B cell (primary cell): ENCODE measurements at regions not wholly inside any gene's neighbourhood (a gene's known extent, or its start where the extent isn't known, plus 50 kb on each side); places are given as distances from the start of the nearest gene placed in this dataset.
"Not testable (repeated sequence)": the region's sequence is repeated elsewhere in the genome, so short reads cannot be mapped to it uniquely, and the experiment has no call there.

Source experiments
- ATAC-seq: fragments of 200-7000 bp; cut with Tn5 transposase; one replicate; pipeline ENCODE4 v1.10.0; 2021; ENCODE audit warnings: low read depth, mild to moderate bottlenecking, moderate number of reproducible peaks, moderate library complexity
- CTCF ChIA-PET: fragments of 350-600 bp; sonication (Branson Sonifier 250); formaldehyde crosslinking; loops from one replicate; lab custom pipeline; 2021; ENCODE audit warnings: antibody characterized with exemption, inconsistent platforms; lab: Charles Lee
- POLR2A ChIA-PET: fragments of 350-600 bp; sonication (Branson Sonifier 250); formaldehyde crosslinking; loops from one replicate; lab custom pipeline; 2021; ENCODE audit warnings: antibody characterized with exemption; lab: Charles Lee
- DNase-seq: peaks from one replicate; pipeline ENCODE4 v3.0.0; 2013
- H2AFZ ChIP-seq: 2 replicates; pipeline ENCODE4 v1.6.1; 2012; ENCODE audit warnings: mild to moderate bottlenecking, low read depth, low read length; ENCODE audit not compliant: insufficient read depth, poor library complexity, severe bottlenecking
- H3K27ac ChIP-seq, 2 donors: 1 replicate in 1 of 2; 2 replicates in 1 of 2; pipeline ENCODE4 v1.5.1; 2012 to 2013; ENCODE audit warnings: low read length in 2 of 2, mild to moderate bottlenecking in 2 of 2, moderate library complexity in 1 of 2
- H3K27me3 ChIP-seq, 4 experiments: fragments of 200-600 bp in 1 of 4; sonication (generic) in 1 of 4; replicated peaks in 1 of 4; 1 replicate in 2 of 4; 2 replicates in 2 of 4; pipeline versions ENCODE4 v1.6.1 to v1.7.0; 2013 to 2016; ENCODE audit warnings: low read length in 3 of 4, mild to moderate bottlenecking in 2 of 4, mixed read lengths in 1 of 4, moderate library complexity in 1 of 4; ENCODE audit not compliant: insufficient read depth in 4 of 4, control insufficient read depth in 3 of 4; ENCODE audit errors: control extremely low read depth in 1 of 4
- H3K36me3 ChIP-seq, 2 experiments: replicated peaks in 1 of 2; 1 replicate in 1 of 2; 2 replicates in 1 of 2; pipeline versions ENCODE4 v1.6.1 to v1.7.1; 2013; ENCODE audit warnings: low read length in 1 of 2; ENCODE audit not compliant: insufficient read depth in 2 of 2, control insufficient read depth in 1 of 2; ENCODE audit errors: control extremely low read depth in 1 of 2, extremely low read depth in 1 of 2
- H3K4me1 ChIP-seq, 2 donors: fragments of 200-600 bp in 1 of 2; sonication (generic) in 1 of 2; 1 replicate in 1 of 2; 2 replicates in 1 of 2; pipeline versions ENCODE4 v1.5.1 to v1.6.1; 2013 to 2017; ENCODE audit warnings: low read length in 2 of 2; ENCODE audit not compliant: control insufficient read depth in 2 of 2, insufficient read depth in 2 of 2
- H3K4me2 ChIP-seq: replicated peaks from 2 replicates; pipeline ENCODE3; 2012; ENCODE audit warnings: mild to moderate bottlenecking, low read depth, low read length; ENCODE audit not compliant: poor library complexity, severe bottlenecking
- H3K4me3 ChIP-seq, 5 experiments: fragments of 200-600 bp in 1 of 5; sonication (generic) in 1 of 5; 1 replicate in 3 of 5; 2 replicates in 2 of 5; pipeline versions ENCODE4 v1.5.1 to v1.7.0; 2011 to 2016; ENCODE audit warnings: low read length in 4 of 5, mild to moderate bottlenecking in 4 of 5, low read depth in 2 of 5, control low read depth in 1 of 5, moderate library complexity in 1 of 5; ENCODE audit not compliant: insufficient read depth in 1 of 5; ENCODE audit errors: control extremely low read depth in 1 of 5, extremely low read depth in 1 of 5
- H3K79me2 ChIP-seq: fragments of 200-600 bp; sonication (generic); one replicate; pipeline ENCODE4 v1.6.0; 2016; ENCODE audit warnings: low read length; ENCODE audit not compliant: control insufficient read depth, insufficient read depth
- H3K9ac ChIP-seq: fragments of 200-600 bp; sonication (generic); 2 replicates; pipeline ENCODE4 v1.6.1; 2017; ENCODE audit warnings: mild to moderate bottlenecking, low read length, moderate library complexity
- H3K9me3 ChIP-seq, 3 donors: one replicate each; pipeline versions ENCODE4 v1.6.1 to v1.7.1; 2013; ENCODE audit warnings: low read length in 2 of 3; ENCODE audit not compliant: control insufficient read depth in 2 of 3, insufficient read depth in 1 of 3; ENCODE audit errors: control extremely low read depth in 1 of 3
- H4K20me1 ChIP-seq: 2 replicates; pipeline ENCODE4 v1.6.0; 2012; ENCODE audit warnings: mild to moderate bottlenecking, low read length; ENCODE audit not compliant: insufficient read depth, control insufficient read depth, poor library complexity, severe bottlenecking
- H3K27ac Mint-ChIP-seq: one replicate; pipeline ENCODE4 v1.8.0; 2021; ENCODE audit warnings: mixed read lengths
- H3K27me3 Mint-ChIP-seq: one replicate; pipeline ENCODE4 v1.8.0; 2021; ENCODE audit warnings: mixed read lengths
- H3K4me1 Mint-ChIP-seq: one replicate; pipeline ENCODE4 v1.8.0; 2021; ENCODE audit warnings: mixed read lengths
- H3K4me3 Mint-ChIP-seq: one replicate; pipeline ENCODE4 v1.8.0; 2021; ENCODE audit warnings: mixed read lengths
- H3K9me3 Mint-ChIP-seq: one replicate; pipeline ENCODE4 v1.8.0; 2022; ENCODE audit warnings: mixed read lengths; ENCODE audit not compliant: insufficient read depth
- CTCF ChIP-seq: fragments of 200-600 bp; IDR thresholded peaks from one replicate; pipeline ENCODE4 v1.8.0; 2022; ENCODE audit warnings: antibody characterized with exemption, mild to moderate bottlenecking
- EZH2 ChIP-seq: IDR thresholded peaks from 2 replicates; pipeline ENCODE4 v1.6.1; 2012; ENCODE audit warnings: borderline replicate concordance, low read depth, mild to moderate bottlenecking, moderate library complexity, low read length; ENCODE audit not compliant: insufficient read depth, poor library complexity, severe bottlenecking
- WGBS: methylation state at CpG from one replicate; pipeline ENCODE4 v1.1.5; 2013; ENCODE audit warnings: missing lambda C conversion rate; ENCODE audit not compliant: insufficient coverage; 5-methylcytosine and 5-hydroxymethylcytosine counted together
- intact Hi-C: fragments of 100-400 bp; cut with micrococcal nuclease; formaldehyde crosslinking; loops from one replicate; pipeline ENCODE4 v1.10.0; 2022

DNA sequence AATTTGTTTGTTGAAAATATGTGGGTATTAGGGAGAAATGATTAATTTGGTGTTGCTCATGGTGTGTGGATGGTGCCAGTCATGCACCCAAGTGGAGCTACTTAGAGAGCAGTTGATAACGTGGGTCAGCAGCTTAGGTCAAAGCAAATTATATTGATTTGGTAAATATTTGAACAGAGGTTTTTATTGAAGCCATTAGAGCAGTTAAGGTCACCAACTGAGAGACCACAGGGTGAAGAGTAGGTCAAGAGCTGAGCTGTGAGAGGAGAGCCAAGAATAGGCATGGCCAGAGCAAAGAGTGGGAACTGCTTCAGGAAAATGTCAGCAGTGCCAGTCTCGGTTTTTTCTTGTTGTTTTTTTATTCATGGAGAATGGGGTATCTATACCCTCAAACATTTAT lies 97.9 kb downstream of the TMEM168 start:
- Histone ChIP-seq H2AFZ (no peak overlapping the region), H4K20me1 (no peaks in the 10 kb centered on the region), H3K27ac (no peak overlapping the region), H3K4me2 (no peak overlapping the region), H3K4me1 (no peaks in the 10 kb centered on the region), H3K27me3 (peaks cover 0 to 2% (median 0%) of the 10 kb centered on the region in 4 experiments), H3K9ac (no peak overlapping the region), H3K4me3 (no peak overlapping the region), H3K9me3 (peaks cover 0 to 1% (median 0%) of the 10 kb centered on the region in 3 donors), H3K36me3 (no peaks in the 10 kb centered on the region), H3K79me2 (no peaks in the 10 kb centered on the region)
- TF ChIP-seq CTCF (no peak), EZH2 (no peak)
- POLR2A ChIA-PET, result no interaction called here
- no peak for DNase-seq
- no peak for ATAC-seq
- intact Hi-C loops, result no loop called here
- Mint-ChIP-seq H3K9me3 (no peaks in the 10 kb centered on the region), H3K27ac (no peak overlapping the region), H3K27me3 (peaks cover 17% of the 10 kb centered on the region), H3K4me1 (no peaks in the 10 kb centered on the region), H3K4me3 (no peak overlapping the region)
- 71% methylated on average over 1 of the region's 2 CpGs for WGBS
- CTCF ChIA-PET, result no interaction called here

- H3K9ac ChIP-seq, H3K79me2 ChIP-seq, H3K4me3 ChIP-seq, H3K4me1 ChIP-seq, H3K4me3 Mint-ChIP-seq, CTCF ChIA-PET, H3K27ac Mint-ChIP-seq, intact Hi-C loops, H2AFZ ChIP-seq, POLR2A ChIA-PET, H3K4me2 ChIP-seq, H3K27ac ChIP-seq, H3K36me3 ChIP-seq, H4K20me1 ChIP-seq, H3K9me3 ChIP-seq, H3K27me3 ChIP-seq, H3K9me3 Mint-ChIP-seq, ATAC-seq, DNase-seq, H3K4me1 Mint-ChIP-seq: not testable (repeated sequence)
- H3K27me3 Mint-ChIP-seq, result peaks cover 26% of the 10 kb centered on the region
- over 99% methylated on average over 29 of the region's 30 CpGs for WGBS
Measured at GRCh38 chr7:112697211-112697610, 93.0 kb downstream of the TMEM168 start.
